ENCODE measurements at regions not wholly inside any gene's neighbourhood (a gene's known extent, or its start where the extent isn't known, plus 50 kb on each side); places are given as distances from the start of the nearest gene placed in this dataset.
"Not testable (repeated sequence)": the region's sequence is repeated elsewhere in the genome, so short reads cannot be mapped to it uniquely, and the experiment has no call there.

GRCh38 chr13:86862137-86862536 is 809.0 kb upstream of the SLITRK5 start:
- no peak for DNase-seq
- Histone ChIP-seq H3K9me3 (replicated peaks) (no peaks in the 10 kb centered on the region), H3K27me3 (no peaks in the 10 kb centered on the region), H3K4me1 (no peaks in the 10 kb centered on the region), H3K36me3 (no peaks in the 10 kb centered on the region), H3K27ac (no peak overlapping the region), H3K4me3 (no peak overlapping the region)

DNA sequence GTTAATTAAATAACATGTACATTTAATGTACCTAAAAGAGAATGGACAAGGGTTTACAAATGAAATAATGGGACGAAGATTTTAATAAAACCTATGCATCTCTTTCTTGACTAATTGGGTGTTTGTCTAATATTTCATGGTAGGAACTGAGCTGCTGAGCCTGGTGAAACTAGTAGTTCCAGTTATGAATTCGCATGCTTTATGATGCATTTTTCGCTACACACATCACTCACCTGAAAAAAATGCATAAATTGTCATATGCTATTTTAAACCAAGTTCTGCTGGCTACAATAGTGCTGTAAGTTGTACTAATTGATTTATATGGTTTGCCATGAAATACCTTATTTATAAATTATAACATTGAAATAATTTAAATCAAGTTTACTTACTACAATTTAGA is 806.8 kb upstream of the SLITRK5 start:
- H3K4me1 ChIP-seq, result no peaks in the 10 kb centered on the region
- no peak for DNase-seq
- no peak overlapping the region for H3K4me3 ChIP-seq
- no peak overlapping the region for H3K27ac ChIP-seq
- no peaks in the 10 kb centered on the region for H3K27me3 ChIP-seq
- no peaks in the 10 kb centered on the region for H3K9me3 ChIP-seq (replicated peaks)
- H3K36me3 ChIP-seq, result no peaks in the 10 kb centered on the region

DNA sequence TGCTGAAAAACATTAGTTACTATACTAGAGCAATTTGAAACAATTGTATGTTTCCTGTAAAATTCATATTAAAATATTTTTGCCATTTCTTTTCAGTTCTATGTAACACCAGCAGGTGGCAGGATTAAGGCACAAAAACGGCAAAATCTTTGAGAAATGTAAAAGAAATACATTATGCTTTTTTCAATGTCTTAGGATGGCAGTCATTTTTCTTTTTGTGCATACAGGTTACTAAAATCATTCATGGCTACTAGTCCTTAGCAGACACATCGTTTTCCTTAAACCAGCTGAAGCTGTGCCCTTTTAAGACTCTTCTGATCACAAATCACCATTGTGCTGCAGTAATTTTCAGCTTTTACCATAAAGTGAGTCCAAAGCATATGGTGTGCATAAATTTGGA is 800.7 kb upstream of the SLITRK5 start:
- H3K9me3 ChIP-seq (replicated peaks), result no peaks in the 10 kb centered on the region
- no peaks in the 10 kb centered on the region for H3K4me1 ChIP-seq
- no peaks in the 10 kb centered on the region for H3K36me3 ChIP-seq
- no peak overlapping the region for H3K4me3 ChIP-seq
- peak in 1 of 2 experiments; percentile 34 for DNase-seq
- H3K27me3 ChIP-seq, result no peaks in the 10 kb centered on the region
- H3K27ac ChIP-seq, result no peak overlapping the region

DNA sequence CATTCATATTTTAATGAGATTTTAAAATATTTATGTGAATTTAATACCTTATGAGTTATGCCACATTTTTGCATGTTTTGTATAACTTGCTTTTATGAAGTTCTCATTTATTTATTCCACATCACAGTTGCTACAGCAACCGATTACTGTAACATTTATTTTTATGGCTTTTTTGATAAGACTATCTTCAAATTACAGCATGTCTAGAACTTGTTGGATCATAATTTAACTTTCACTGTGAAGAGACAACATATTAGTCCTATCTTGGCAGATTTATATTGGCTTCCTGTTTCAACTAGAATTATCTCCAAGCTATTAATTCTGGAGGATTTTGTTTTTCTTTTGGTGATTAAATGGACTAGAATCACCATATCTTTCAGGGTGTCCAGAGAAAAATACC is 793.7 kb upstream of the SLITRK5 start:
- Histone ChIP-seq H3K27me3 (no peaks in the 10 kb centered on the region), H3K4me3 (no peak overlapping the region), H3K4me1 (no peaks in the 10 kb centered on the region), H3K9me3 (replicated peaks) (no peaks in the 10 kb centered on the region), H3K27ac (no peak overlapping the region), H3K36me3 (no peaks in the 10 kb centered on the region)
- DNase-seq, result no peak

GRCh38 chr13:86878781-86879180 is 792.4 kb upstream of the SLITRK5 start:
- Histone ChIP-seq H3K4me1 (no peaks in the 10 kb centered on the region), H3K27me3 (no peaks in the 10 kb centered on the region), H3K4me3 (no peak overlapping the region), H3K9me3 (replicated peaks) (no peaks in the 10 kb centered on the region), H3K36me3 (no peaks in the 10 kb centered on the region), H3K27ac (no peak overlapping the region)
- no peak for DNase-seq

- no peaks in the 10 kb centered on the region for H3K4me1 ChIP-seq
- H3K4me3 ChIP-seq, result no peak overlapping the region
- no peaks in the 10 kb centered on the region for H3K27me3 ChIP-seq
- H3K27ac ChIP-seq, result no peak overlapping the region
- no peak for DNase-seq
- H3K36me3 ChIP-seq, result no peaks in the 10 kb centered on the region
- H3K9me3 ChIP-seq (replicated peaks), result no peaks in the 10 kb centered on the region
These were observed 789.8 kb upstream of the SLITRK5 start for GRCh38 chr13:86881390-86881789.

- no peak overlapping the region for H3K27ac ChIP-seq
- no peaks in the 10 kb centered on the region for H3K27me3 ChIP-seq
- H3K4me1 ChIP-seq, result no peaks in the 10 kb centered on the region
- no peak for DNase-seq
- H3K9me3 ChIP-seq (replicated peaks), result no peaks in the 10 kb centered on the region
- no peak overlapping the region for H3K4me3 ChIP-seq
- H3K36me3 ChIP-seq, result no peaks in the 10 kb centered on the region
These were observed 789.1 kb upstream of the SLITRK5 start for GRCh38 chr13:86882107-86882506.

- H3K27ac ChIP-seq, result no peak overlapping the region
- H3K4me3 ChIP-seq, result no peak overlapping the region
- DNase-seq, result no peak
- no peaks in the 10 kb centered on the region for H3K9me3 ChIP-seq (replicated peaks)
- H3K27me3 ChIP-seq, result no peaks in the 10 kb centered on the region
- H3K4me1 ChIP-seq, result no peaks in the 10 kb centered on the region
- H3K36me3 ChIP-seq, result no peaks in the 10 kb centered on the region
These were observed 788.3 kb upstream of the SLITRK5 start for GRCh38 chr13:86882835-86883234.

DNA sequence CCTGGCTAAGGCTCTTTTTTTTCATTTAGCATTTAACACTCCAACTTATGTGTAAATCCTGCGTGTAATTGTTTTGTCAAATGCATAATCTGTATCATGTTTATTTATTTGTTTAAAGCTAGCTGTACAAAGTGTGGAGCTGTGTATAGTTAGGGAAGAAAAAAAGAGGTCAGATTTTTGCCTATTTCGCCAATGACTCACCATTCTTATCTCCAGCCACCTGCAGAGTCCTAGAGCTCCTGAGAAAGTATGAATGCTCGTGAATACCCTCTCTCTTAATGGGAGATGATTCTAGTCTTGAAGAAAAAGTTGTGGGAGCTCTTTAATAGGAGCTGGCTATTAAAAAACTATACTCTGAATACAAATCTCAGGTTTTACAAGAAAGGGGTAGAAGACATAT is 778.8 kb upstream of the SLITRK5 start:
- H3K27ac ChIP-seq, result no peak overlapping the region
- no peak for DNase-seq
- no peaks in the 10 kb centered on the region for H3K4me1 ChIP-seq
- H3K36me3 ChIP-seq, result no peaks in the 10 kb centered on the region
- H3K4me3 ChIP-seq, result no peak overlapping the region
- H3K27me3 ChIP-seq, result no peaks in the 10 kb centered on the region
- no peaks in the 10 kb centered on the region for H3K9me3 ChIP-seq (replicated peaks)

DNA sequence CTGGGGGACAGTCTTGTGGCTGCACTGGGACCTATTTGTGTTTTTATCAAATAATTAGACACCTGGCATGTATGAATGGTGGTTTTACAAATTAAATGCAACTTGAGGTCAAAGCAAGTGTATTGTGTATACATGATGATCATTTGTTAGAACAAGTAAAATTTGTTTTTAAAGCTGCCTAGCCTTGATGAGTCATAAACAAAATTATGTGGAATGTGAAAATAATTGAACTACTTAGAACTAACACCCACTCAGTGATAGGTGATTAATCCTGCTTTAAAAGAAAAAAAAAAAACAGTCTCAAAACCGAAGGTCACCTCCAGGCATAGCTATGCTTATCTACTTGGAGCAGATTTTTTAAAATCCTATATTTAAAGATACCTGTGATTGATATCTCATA is 770.3 kb upstream of the SLITRK5 start:
- Histone ChIP-seq H3K36me3 (no peaks in the 10 kb centered on the region), H3K27ac (no peak overlapping the region), H3K9me3 (replicated peaks) (no peaks in the 10 kb centered on the region), H3K27me3 (no peaks in the 10 kb centered on the region), H3K4me3 (no peak overlapping the region), H3K4me1 (no peaks in the 10 kb centered on the region)
- no peak for DNase-seq

DNA sequence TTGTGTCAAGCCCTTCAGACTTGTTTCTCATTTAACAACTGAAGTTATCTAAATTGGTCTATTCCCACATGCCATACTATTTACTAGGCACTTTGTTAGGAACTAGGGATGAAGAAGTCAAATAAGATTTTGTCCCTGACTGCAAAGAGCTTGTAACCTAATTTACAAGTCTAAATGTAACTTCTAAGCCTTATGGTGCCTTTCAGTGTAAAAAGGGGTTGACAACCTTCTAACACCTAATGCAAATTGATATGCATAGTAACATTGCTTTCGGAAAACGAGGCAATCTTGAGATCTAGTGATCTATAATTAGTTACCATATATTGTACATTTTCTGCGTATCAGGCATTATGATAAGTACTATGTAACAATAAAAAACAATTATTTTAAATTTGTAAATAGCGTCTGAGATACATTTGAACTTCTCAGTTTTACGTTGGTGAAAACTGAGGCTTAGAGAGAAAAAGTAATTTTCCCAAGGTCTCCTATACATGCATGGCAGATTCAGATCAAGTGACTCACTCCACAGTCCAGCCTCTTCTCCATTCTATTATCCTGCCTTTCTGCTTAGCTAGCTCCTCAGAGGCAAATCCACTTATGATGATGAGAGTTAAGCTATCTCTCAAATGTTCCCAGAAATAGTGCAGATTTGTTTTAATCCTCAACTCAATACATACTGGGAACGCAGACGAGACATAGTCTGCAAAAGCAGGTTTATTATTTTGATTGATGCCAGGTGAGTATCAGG is 764.9 kb upstream of the SLITRK5 start:
- no peak overlapping the region for H3K27ac ChIP-seq
- H3K36me3 ChIP-seq, result no peaks in the 10 kb centered on the region
- no peaks in the 10 kb centered on the region for H3K27me3 ChIP-seq
- DNase-seq, result no peak
- H3K9me3 ChIP-seq (replicated peaks), result no peaks in the 10 kb centered on the region
- no peaks in the 10 kb centered on the region for H3K4me1 ChIP-seq
- H3K4me3 ChIP-seq, result no peak overlapping the region

DNA sequence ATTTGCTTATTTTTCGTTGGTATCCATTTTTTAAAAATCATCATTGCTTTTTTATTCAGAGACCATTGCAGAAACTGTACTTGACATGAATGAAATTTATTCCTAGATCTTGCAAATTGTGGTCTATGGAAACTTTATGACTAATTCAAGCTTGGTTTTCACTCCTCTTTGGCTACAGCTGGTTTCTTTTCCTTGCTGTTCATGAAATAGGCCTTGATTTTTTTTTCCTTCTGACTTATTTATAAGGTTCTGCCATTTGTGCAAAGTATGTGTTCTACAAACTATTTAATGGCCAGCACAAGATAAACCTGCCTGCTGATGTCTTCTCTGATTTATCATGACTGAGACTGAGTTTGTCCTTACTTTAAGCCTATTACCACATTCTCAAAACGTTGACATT is 764.0 kb upstream of the SLITRK5 start:
- Histone ChIP-seq H3K4me3 (no peak overlapping the region), H3K27ac (no peak overlapping the region), H3K9me3 (replicated peaks) (no peaks in the 10 kb centered on the region), H3K36me3 (no peaks in the 10 kb centered on the region), H3K4me1 (no peaks in the 10 kb centered on the region), H3K27me3 (no peaks in the 10 kb centered on the region)
- no peak for DNase-seq

DNA sequence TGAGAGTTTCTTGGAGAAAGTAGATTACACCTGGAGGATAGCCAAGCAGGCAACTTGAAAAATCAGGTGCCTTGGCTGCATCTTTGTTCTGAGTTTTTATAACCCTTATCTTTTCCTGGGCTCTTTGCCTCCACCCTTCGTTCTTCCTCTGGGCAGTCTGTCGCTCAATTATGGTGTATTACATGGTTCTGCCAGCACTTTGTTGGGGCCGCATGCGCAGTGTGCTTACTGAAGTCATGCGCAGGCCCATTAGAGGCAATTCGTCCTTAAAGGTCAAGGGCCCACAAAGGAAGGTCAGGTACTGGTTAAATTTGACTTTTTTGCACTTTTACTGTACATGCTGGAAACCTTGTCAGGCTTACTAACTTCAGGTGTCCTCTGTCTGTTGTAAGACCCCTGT is 761.9 kb upstream of the SLITRK5 start:
- DNase-seq, result no peak
- no peak overlapping the region for H3K27ac ChIP-seq
- H3K9me3 ChIP-seq (replicated peaks), result no peaks in the 10 kb centered on the region
- no peak overlapping the region for H3K4me3 ChIP-seq
- no peaks in the 10 kb centered on the region for H3K4me1 ChIP-seq
- H3K36me3 ChIP-seq, result no peaks in the 10 kb centered on the region
- no peaks in the 10 kb centered on the region for H3K27me3 ChIP-seq

GRCh38 chr13:86914757-86915156 is 756.4 kb upstream of the SLITRK5 start:
- no peaks in the 10 kb centered on the region for H3K9me3 ChIP-seq (replicated peaks)
- H3K27ac ChIP-seq, result no peak overlapping the region
- no peak for DNase-seq
- no peaks in the 10 kb centered on the region for H3K4me1 ChIP-seq
- no peaks in the 10 kb centered on the region for H3K36me3 ChIP-seq
- H3K27me3 ChIP-seq, result no peaks in the 10 kb centered on the region
- no peak overlapping the region for H3K4me3 ChIP-seq

- DNase-seq; H3K9me3 ChIP-seq (replicated peaks); H3K27ac ChIP-seq: not testable (repeated sequence)
These were observed 753.7 kb upstream of the SLITRK5 start for GRCh38 chr13:86917438-86917837.

DNA sequence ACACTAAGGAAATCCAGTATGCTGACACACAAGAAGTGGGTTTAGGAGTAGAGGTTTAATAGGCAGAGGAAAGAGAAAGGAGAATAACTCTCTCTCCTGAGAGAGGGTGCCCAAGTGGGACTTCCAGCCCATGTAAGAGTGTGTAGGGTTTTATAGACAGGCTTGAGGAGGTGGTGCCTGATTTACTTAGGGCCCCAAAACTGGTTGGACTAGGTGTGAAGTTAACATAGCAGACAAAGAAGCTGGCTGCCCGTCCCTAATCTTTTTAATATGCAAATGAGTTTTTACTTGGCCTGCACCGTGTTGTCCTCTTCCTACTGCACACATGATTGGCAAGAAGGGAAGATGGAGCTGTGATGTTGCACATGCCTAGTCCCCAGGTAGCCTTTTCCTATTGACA is 752.5 kb upstream of the SLITRK5 start:
- H3K27me3 ChIP-seq, result no peaks in the 10 kb centered on the region

More at GRCh38 chr13:86917438-86917837, 753.7 kb upstream of the SLITRK5 start:
- not testable (repeated sequence) for H3K4me3 ChIP-seq, H3K4me1 ChIP-seq, H3K36me3 ChIP-seq, H3K27me3 ChIP-seq

More for the DNA sequence above, 752.5 kb upstream of the SLITRK5 start:
- DNase-seq, result no peak
- Histone ChIP-seq H3K4me3 (no peak overlapping the region), H3K9me3 (replicated peaks) (no peaks in the 10 kb centered on the region), H3K36me3 (no peaks in the 10 kb centered on the region), H3K4me1 (no peaks in the 10 kb centered on the region), H3K27ac (no peak overlapping the region)

Data from SJCRH30 (cell line).